Ishikawa (cell line): ENCODE measurements at regions not wholly inside any gene's neighbourhood (a gene's known extent, or its start where the extent isn't known, plus 50 kb on each side); places are given as distances from the start of the nearest gene placed in this dataset.

ENCODE experiments used
- CEBPB ChIP-seq: IDR thresholded peaks from 2 replicates; pipeline ENCODE4 v1.6.1; 2012
- CREB1 ChIP-seq: IDR thresholded peaks from 2 replicates; pipeline ENCODE4 v1.6.1; 2012; ENCODE audit warnings: low read depth
- EGR1 ChIP-seq: IDR thresholded peaks from 2 replicates; pipeline ENCODE4 v1.6.1; 2012
- EP300 ChIP-seq: IDR thresholded peaks from 2 replicates; pipeline ENCODE4 v1.6.1; 2012; ENCODE audit warnings: borderline replicate concordance
- FOXM1 ChIP-seq: IDR thresholded peaks from 2 replicates; pipeline ENCODE4 v1.6.1; 2012; ENCODE audit warnings: low read depth, borderline replicate concordance
- NFIC ChIP-seq: IDR thresholded peaks from 2 replicates; pipeline ENCODE4 v1.6.1; 2012
- RAD21 ChIP-seq: IDR thresholded peaks from 2 replicates; pipeline ENCODE4 v1.6.1; 2012; ENCODE audit warnings: low read depth
- TAF1 ChIP-seq: IDR thresholded peaks from 2 replicates; pipeline ENCODE4 v1.6.1; 2012; ENCODE audit warnings: low read depth, mild to moderate bottlenecking
- TCF12 ChIP-seq: IDR thresholded peaks from 2 replicates; pipeline ENCODE4 v1.6.1; 2012; ENCODE audit warnings: low read depth
- TEAD4 ChIP-seq: IDR thresholded peaks from 2 replicates; pipeline ENCODE4 v1.6.1; 2012
- USF1 ChIP-seq: IDR thresholded peaks from 2 replicates; pipeline ENCODE4 v1.6.1; 2012
- YY1 ChIP-seq: IDR thresholded peaks from 2 replicates; pipeline ENCODE4 v1.6.1; 2012; ENCODE audit warnings: low read depth
- ZBTB7A ChIP-seq: IDR thresholded peaks from 2 replicates; pipeline ENCODE4 v1.6.1; 2012; ENCODE audit warnings: low read depth
- TF ChIP-seq, protein P1 (sequence below): IDR thresholded peaks from 2 replicates; pipeline ENCODE4 v1.6.1; 2012; ENCODE audit warnings: low read depth, mild to moderate bottlenecking
- TF ChIP-seq, protein P2 (sequence below): IDR thresholded peaks from 2 replicates; pipeline ENCODE4 v1.6.1; 2012

DNA sequence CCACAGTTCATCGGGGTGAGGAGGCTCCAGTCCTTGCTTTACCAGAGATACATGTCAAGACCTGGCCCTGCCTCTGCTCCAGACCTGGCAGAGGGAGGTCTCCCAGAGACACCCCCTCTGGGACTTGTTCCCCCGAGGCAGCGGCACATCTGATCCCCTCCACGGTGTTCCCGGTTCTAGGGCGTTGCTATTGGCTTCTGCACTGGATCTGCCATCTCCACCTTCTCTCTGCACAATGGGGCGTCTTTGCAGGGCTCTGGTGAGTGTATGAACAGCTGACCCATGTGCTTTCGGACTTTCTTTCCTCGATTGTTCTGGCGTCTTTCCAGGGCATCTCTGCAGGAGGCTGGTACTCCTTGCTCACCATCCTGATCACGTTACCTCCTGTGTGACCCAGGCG is 930.4 kb downstream of the TBC1D22A start:
- no peak for TF ChIP-seq ZBTB7A
- no peak for TF ChIP-seq TCF12
- no peak for TF ChIP-seq USF1
- no peak for TF ChIP-seq RAD21
- no peak for TF ChIP-seq EP300
- TF ChIP-seq, protein P1, sequence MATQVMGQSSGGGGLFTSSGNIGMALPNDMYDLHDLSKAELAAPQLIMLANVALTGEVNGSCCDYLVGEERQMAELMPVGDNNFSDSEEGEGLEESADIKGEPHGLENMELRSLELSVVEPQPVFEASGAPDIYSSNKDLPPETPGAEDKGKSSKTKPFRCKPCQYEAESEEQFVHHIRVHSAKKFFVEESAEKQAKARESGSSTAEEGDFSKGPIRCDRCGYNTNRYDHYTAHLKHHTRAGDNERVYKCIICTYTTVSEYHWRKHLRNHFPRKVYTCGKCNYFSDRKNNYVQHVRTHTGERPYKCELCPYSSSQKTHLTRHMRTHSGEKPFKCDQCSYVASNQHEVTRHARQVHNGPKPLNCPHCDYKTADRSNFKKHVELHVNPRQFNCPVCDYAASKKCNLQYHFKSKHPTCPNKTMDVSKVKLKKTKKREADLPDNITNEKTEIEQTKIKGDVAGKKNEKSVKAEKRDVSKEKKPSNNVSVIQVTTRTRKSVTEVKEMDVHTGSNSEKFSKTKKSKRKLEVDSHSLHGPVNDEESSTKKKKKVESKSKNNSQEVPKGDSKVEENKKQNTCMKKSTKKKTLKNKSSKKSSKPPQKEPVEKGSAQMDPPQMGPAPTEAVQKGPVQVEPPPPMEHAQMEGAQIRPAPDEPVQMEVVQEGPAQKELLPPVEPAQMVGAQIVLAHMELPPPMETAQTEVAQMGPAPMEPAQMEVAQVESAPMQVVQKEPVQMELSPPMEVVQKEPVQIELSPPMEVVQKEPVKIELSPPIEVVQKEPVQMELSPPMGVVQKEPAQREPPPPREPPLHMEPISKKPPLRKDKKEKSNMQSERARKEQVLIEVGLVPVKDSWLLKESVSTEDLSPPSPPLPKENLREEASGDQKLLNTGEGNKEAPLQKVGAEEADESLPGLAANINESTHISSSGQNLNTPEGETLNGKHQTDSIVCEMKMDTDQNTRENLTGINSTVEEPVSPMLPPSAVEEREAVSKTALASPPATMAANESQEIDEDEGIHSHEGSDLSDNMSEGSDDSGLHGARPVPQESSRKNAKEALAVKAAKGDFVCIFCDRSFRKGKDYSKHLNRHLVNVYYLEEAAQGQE: no peak
- TF ChIP-seq TAF1: no peak
- no peak for TF ChIP-seq FOXM1
- TF ChIP-seq TEAD4: no peak

GRCh38 chr22:47691152-47691895 is 928.9 kb downstream of the TBC1D22A start:
- TF ChIP-seq FOXM1 (no peak), TEAD4 (no peak), TAF1 (no peak), RAD21 (no peak), ZBTB7A (no peak), YY1 (no peak)

DNA sequence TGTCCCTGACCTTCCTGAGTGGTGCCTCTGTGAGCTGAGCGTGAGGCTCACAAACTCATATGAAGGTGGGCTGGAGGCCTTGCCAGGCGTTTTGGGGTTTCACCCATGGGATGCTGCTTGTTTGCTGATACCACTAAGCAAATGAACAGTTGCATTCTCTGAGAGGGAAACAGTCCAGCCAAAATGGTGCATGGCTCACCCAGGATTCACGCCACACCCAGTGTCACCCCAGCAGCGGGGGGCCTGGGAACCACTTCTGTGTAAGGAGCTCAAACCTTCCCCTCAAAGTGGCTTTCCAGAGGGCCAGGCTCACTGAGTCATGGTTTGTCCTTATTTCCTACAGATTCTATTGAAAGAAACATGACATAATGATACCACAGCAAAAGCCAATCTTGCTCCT is 928.1 kb downstream of the TBC1D22A start:
- TF ChIP-seq, protein P2, sequence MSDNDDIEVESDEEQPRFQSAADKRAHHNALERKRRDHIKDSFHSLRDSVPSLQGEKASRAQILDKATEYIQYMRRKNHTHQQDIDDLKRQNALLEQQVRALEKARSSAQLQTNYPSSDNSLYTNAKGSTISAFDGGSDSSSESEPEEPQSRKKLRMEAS: no peak
- TF ChIP-seq YY1 (no peak), TAF1 (no peak), EGR1 (no peak), NFIC (no peak), CEBPB (no peak), FOXM1 (no peak), TCF12 (no peak), TEAD4 (no peak), EP300 (no peak), CREB1 (no peak), RAD21 (no peak), USF1 (no peak), ZBTB7A (no peak)
- TF ChIP-seq, protein P1: no peak

DNA sequence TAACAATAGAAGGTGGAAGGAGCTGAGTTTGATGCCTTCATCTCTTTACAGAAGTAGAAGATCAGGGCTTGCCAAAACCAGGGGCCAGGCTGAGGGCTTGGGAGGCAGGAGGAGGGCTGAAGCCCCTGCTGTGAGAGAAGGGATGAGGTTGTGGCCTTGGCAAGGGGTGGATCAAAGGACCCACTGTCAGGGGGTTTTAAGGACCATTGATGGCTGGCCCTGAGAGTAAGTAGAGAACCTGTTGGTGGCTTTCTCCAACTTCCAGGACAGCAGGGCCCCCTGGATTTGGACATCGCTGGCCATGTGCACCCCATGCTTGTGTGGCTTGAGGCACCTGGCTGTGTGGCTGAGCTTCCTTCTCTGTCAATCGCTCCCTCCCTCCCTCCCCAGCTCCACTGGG is 927.7 kb downstream of the TBC1D22A start:
- TF ChIP-seq FOXM1 (no peak), USF1 (no peak), TEAD4 (no peak), EP300 (no peak)

- no peak for TF ChIP-seq TAF1
- no peak for TF ChIP-seq YY1
- TF ChIP-seq CEBPB: no peak
- no peak for TF ChIP-seq USF1
- TF ChIP-seq, protein P1: no peak
- no peak for TF ChIP-seq FOXM1
- TF ChIP-seq CREB1: no peak
- TF ChIP-seq ZBTB7A: no peak
Measured at GRCh38 chr22:47687776-47688175, 925.3 kb downstream of the TBC1D22A start.
